ENCODE measurements at regions not wholly inside any gene's neighbourhood (a gene's known extent, or its start where the extent isn't known, plus 50 kb on each side); places are given as distances from the start of the nearest gene placed in this dataset.

DNA sequence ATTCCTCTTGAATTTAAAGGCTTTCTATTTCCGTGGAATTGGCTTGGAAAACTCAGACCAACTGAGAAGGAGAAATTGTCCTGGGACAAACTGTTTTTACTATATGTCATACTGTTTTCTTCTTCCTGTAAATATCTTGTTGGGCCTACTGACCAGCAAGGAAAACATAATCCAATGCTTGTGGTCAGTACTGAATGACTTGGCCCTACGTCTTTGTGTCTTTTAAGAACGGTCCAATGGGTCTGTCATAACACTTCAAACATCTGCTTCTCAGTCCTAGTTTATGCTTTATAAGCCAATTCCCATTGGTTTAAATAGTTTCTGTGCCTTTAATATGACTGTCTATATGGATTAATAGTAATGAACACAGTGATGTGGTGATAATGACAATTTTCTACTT lies 248.5 kb upstream of the DDHD1 start:
- no peak overlapping the region for H3K9ac ChIP-seq
- 31% methylated on average over 3 of the region's 3 CpGs for WGBS (ENCODE audit: low lambda C conversion rate)
- H3K4me2 ChIP-seq, result no peak overlapping the region
- H4K20me1 ChIP-seq (ENCODE audit: insufficient read depth), result no peaks in the 10 kb centered on the region
- no peak for TF ChIP-seq CHD2 (IDR thresholded peaks at IDR 0.05; ENCODE audit: low read length, partially characterized antibody)
- no peak for TF ChIP-seq EZH2phosphoT487 (IDR thresholded peaks at IDR 0.05; ENCODE audit: borderline replicate concordance, low read depth)
- TF ChIP-seq GABPA (IDR thresholded peaks at IDR 0.05; ENCODE audit: low read depth), result no peak
- TF ChIP-seq, protein P1, sequence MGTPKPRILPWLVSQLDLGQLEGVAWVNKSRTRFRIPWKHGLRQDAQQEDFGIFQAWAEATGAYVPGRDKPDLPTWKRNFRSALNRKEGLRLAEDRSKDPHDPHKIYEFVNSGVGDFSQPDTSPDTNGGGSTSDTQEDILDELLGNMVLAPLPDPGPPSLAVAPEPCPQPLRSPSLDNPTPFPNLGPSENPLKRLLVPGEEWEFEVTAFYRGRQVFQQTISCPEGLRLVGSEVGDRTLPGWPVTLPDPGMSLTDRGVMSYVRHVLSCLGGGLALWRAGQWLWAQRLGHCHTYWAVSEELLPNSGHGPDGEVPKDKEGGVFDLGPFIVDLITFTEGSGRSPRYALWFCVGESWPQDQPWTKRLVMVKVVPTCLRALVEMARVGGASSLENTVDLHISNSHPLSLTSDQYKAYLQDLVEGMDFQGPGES (IDR thresholded peaks at IDR 0.05; ENCODE audit: low read depth, low read length), result no peak
- TF ChIP-seq POLR2AphosphoS5 (IDR thresholded peaks at IDR 0.05; ENCODE audit: low read depth, low read length), result no peak
- no peak for TF ChIP-seq NRF1 (IDR thresholded peaks at IDR 0.05; ENCODE audit: low read depth, low read length)
- no peak for TF ChIP-seq SMC3 (IDR thresholded peaks at IDR 0.05; ENCODE audit: low read depth, low read length)
- no peak for TF ChIP-seq MEF2A (IDR thresholded peaks at IDR 0.05; ENCODE audit: borderline replicate concordance, low read depth)
- TF ChIP-seq TEAD4 (IDR thresholded peaks at IDR 0.05; ENCODE audit: borderline replicate concordance, insufficient read depth), result no peak
- TF ChIP-seq SIN3A (IDR thresholded peaks at IDR 0.05; ENCODE audit: borderline replicate concordance, low read depth, low read length), result no peak
- no peak overlapping the region for H3K4me3 ChIP-seq (ENCODE audit: low read depth in 2 of 2, low read length in 1 of 2)
- H3K27me3 ChIP-seq (ENCODE audit: insufficient read depth), result peaks cover 7% of the 10 kb centered on the region; the same call in 1 of the 2 replicates
- CTCF ChIA-PET, result no interaction called here
- no peaks in the 10 kb centered on the region for H3F3A ChIP-seq (replicated peaks; ENCODE audit: insufficient read depth)
- no peak overlapping the region for H2AFZ ChIP-seq (ENCODE audit: low read depth)
- no peaks in the 10 kb centered on the region for H3K4me1 ChIP-seq (ENCODE audit: control insufficient read depth in 1 of 2, insufficient read depth in 2 of 2, low read depth in 1 of 2, low read length in 1 of 2)
- DNase-seq, result no peak
- no peaks in the 10 kb centered on the region for H3K36me3 ChIP-seq (replicated peaks in 1 of 2; ENCODE audit: control insufficient read depth in 1 of 2, insufficient read depth in 2 of 2, low read length in 1 of 2)
- H3K9me2 ChIP-seq, result no peaks in the 10 kb centered on the region
- H3K9me3 ChIP-seq, result no peaks in the 10 kb centered on the region
- H3K79me2 ChIP-seq (ENCODE audit: insufficient read depth), result no peaks in the 10 kb centered on the region
- no peak overlapping the region for H3K27ac ChIP-seq (ENCODE audit: low read depth in 2 of 2, low read length in 1 of 2)
- POLR2A ChIA-PET, result no interaction called here

GRCh38 chr14:53399057-53399456 lies 245.9 kb upstream of the DDHD1 start:
- H2AFZ ChIP-seq (ENCODE audit: low read depth), result no peak overlapping the region
- TF ChIP-seq TEAD4 (IDR thresholded peaks at IDR 0.05; ENCODE audit: borderline replicate concordance, insufficient read depth) (no peak), ZBTB33 (IDR thresholded peaks at IDR 0.05; ENCODE audit: borderline replicate concordance, low read depth) (no peak), FOXJ3 (CRISPR knock-in tag; IDR thresholded peaks at IDR 0.05) (no peak), TCF12 (IDR thresholded peaks at IDR 0.05) (no peak), MXI1 (IDR thresholded peaks at IDR 0.05; ENCODE audit: low read depth, low read length) (no peak), RFX5 (IDR thresholded peaks at IDR 0.05; ENCODE audit: low read length) (no peak), FOSL2 (IDR thresholded peaks at IDR 0.05; ENCODE audit: borderline replicate concordance, low read depth) (no peak)
- TF ChIP-seq, protein P2, sequence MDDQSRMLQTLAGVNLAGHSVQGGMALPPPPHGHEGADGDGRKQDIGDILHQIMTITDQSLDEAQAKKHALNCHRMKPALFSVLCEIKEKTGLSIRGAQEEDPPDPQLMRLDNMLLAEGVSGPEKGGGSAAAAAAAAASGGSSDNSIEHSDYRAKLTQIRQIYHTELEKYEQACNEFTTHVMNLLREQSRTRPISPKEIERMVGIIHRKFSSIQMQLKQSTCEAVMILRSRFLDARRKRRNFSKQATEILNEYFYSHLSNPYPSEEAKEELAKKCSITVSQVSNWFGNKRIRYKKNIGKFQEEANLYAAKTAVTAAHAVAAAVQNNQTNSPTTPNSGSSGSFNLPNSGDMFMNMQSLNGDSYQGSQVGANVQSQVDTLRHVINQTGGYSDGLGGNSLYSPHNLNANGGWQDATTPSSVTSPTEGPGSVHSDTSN (IDR thresholded peaks at IDR 0.05), result no peak
- peaks cover 8% of the 10 kb centered on the region; the same call in 1 of the 2 replicates for H3K9me3 ChIP-seq
- 27% methylated on average over 7 of the region's 7 CpGs for WGBS (ENCODE audit: low lambda C conversion rate)
- DNase-seq, result no peak
- no peaks in the 10 kb centered on the region for H3K79me2 ChIP-seq (ENCODE audit: insufficient read depth)
- no peak overlapping the region for H3K4me3 ChIP-seq (ENCODE audit: low read depth in 2 of 2, low read length in 1 of 2)
- H3K9ac ChIP-seq, result no peak overlapping the region
- CTCF ChIA-PET, result no interaction called here
- no peaks in the 10 kb centered on the region for H4K20me1 ChIP-seq (ENCODE audit: insufficient read depth)
- POLR2A ChIA-PET, result no interaction called here
- no peaks in the 10 kb centered on the region for H3K4me1 ChIP-seq (ENCODE audit: control insufficient read depth in 1 of 2, insufficient read depth in 2 of 2, low read depth in 1 of 2, low read length in 1 of 2)
- H3K27me3 ChIP-seq (ENCODE audit: insufficient read depth), result peaks cover 7% of the 10 kb centered on the region; the same call in 1 of the 2 replicates
- no peaks in the 10 kb centered on the region for H3K9me2 ChIP-seq
- no peaks in the 10 kb centered on the region for H3F3A ChIP-seq (replicated peaks; ENCODE audit: insufficient read depth)
- no peak overlapping the region for H3K27ac ChIP-seq (ENCODE audit: low read depth in 2 of 2, low read length in 1 of 2)
- H3K4me2 ChIP-seq, result no peak overlapping the region; the same call in 1 of the 2 replicates
- no peaks in the 10 kb centered on the region for H3K36me3 ChIP-seq (replicated peaks in 1 of 2; ENCODE audit: control insufficient read depth in 1 of 2, insufficient read depth in 2 of 2, low read length in 1 of 2)
